IMR-90 (cell line): ENCODE measurements at regions not wholly inside any gene's neighbourhood (a gene's known extent, or its start where the extent isn't known, plus 50 kb on each side); places are given as distances from the start of the nearest gene placed in this dataset.

Experiments
- ATAC-seq: fragments of 200-7000 bp; cut with Tn5 transposase; 2 replicates; pipeline ENCODE4 v1.9.1; 2020; ENCODE audit warnings: low read depth, mild to moderate bottlenecking, moderate library complexity
- BruUV-seq: library from RNA; stranded (reverse); fragments of 400-500 nt; replicated peaks from 2 replicates; lab custom pipeline; 2021; lab: Mats Ljungman, UMichigan
- CTCF ChIA-PET: fragments of 300-600 bp; formaldehyde crosslinking; extraction: SDS; loops from one replicate; lab custom pipeline; 2021; ENCODE audit warnings: antibody characterized with exemption; lab: Yijun Ruan, JAX
- POLR2A ChIA-PET: fragments of 300-600 bp; sonication (Branson Sonifier 250); formaldehyde crosslinking; loops from one replicate; lab custom pipeline; 2022; ENCODE audit warnings: antibody characterized with exemption; ENCODE audit not compliant: unreplicated experiment; lab: Charles Lee
- DNase-seq: peaks from one replicate; pipeline ENCODE4 v3.0.0; 2013
- H2AFZ ChIP-seq: replicated peaks from 2 replicates; pipeline ENCODE3; 2013; ENCODE audit warnings: low read length, mild to moderate bottlenecking; ENCODE audit not compliant: poor library complexity
- H2AK5ac ChIP-seq: 2 replicates; pipeline ENCODE4 v1.6.1; 2013; ENCODE audit warnings: low read depth, low read length, inconsistent platforms
- H2AK9ac ChIP-seq: replicated peaks from 2 replicates; pipeline ENCODE3; 2013; ENCODE audit warnings: mild to moderate bottlenecking, low read depth, low read length, moderate library complexity; ENCODE audit not compliant: poor library complexity
- H2BK120ac ChIP-seq: 2 replicates; pipeline ENCODE4 v1.6.1; 2013; ENCODE audit warnings: low read depth, low read length, inconsistent platforms
- H2BK15ac ChIP-seq: 3 replicates; pipeline ENCODE4 v1.6.1; 2013; ENCODE audit warnings: low read depth, low read length, inconsistent platforms
- H2BK20ac ChIP-seq: 2 replicates; pipeline ENCODE4 v1.6.1; 2013; ENCODE audit warnings: low read depth, mild to moderate bottlenecking, inconsistent platforms, low read length, moderate library complexity
- H2BK5ac ChIP-seq: 2 replicates; pipeline ENCODE4 v1.6.1; 2013; ENCODE audit warnings: mild to moderate bottlenecking, low read depth, low read length, inconsistent platforms; ENCODE audit not compliant: poor library complexity, severe bottlenecking
- H3K14ac ChIP-seq: replicated peaks from 2 replicates; pipeline ENCODE4 v1.6.1; 2013; ENCODE audit warnings: low read depth, low read length, inconsistent platforms
- H3K18ac ChIP-seq: 2 replicates; pipeline ENCODE4 v1.6.1; 2013; ENCODE audit warnings: low read depth, low read length, control low read depth
- H3K23ac ChIP-seq: 2 replicates; pipeline ENCODE4 v1.6.1; 2013; ENCODE audit warnings: low read depth, low read length, inconsistent platforms
- H3K27ac ChIP-seq: 2 replicates; pipeline ENCODE4 v1.5.1; 2013; ENCODE audit warnings: mild to moderate bottlenecking, control low read depth, low read length; ENCODE audit not compliant: insufficient read depth
- H3K27me3 ChIP-seq: 2 replicates; pipeline ENCODE4 v1.6.1; 2013; ENCODE audit warnings: low read length; ENCODE audit not compliant: control insufficient read depth, insufficient read depth
- H3K36me3 ChIP-seq: 2 replicates; pipeline ENCODE4 v1.6.1; 2013; ENCODE audit warnings: low read length, mixed read lengths; ENCODE audit not compliant: control insufficient read depth, insufficient read depth
- H3K4ac ChIP-seq: 2 replicates; pipeline ENCODE4 v1.6.1; 2013; ENCODE audit warnings: low read depth, low read length, inconsistent platforms
- H3K4me1 ChIP-seq: 2 replicates; pipeline ENCODE4 v1.6.1; 2013; ENCODE audit warnings: low read length, mixed read lengths; ENCODE audit not compliant: control insufficient read depth, insufficient read depth
- H3K4me2 ChIP-seq: 2 replicates; pipeline ENCODE4 v1.6.1; 2013; ENCODE audit warnings: low read depth, mild to moderate bottlenecking, control low read depth, low read length, moderate library complexity
- H3K4me3 ChIP-seq: 2 replicates; pipeline ENCODE4 v1.5.1; 2013; ENCODE audit warnings: low read depth, mild to moderate bottlenecking, control low read depth, low read length, moderate library complexity; ENCODE audit not compliant: insufficient read depth
- H3K56ac ChIP-seq: 2 replicates; pipeline ENCODE4 v1.6.1; 2013; ENCODE audit warnings: low read length, inconsistent platforms; ENCODE audit not compliant: insufficient read depth; ENCODE audit errors: extremely low read depth
- H3K79me1 ChIP-seq, 2 experiments: 2 replicates each; pipeline ENCODE4 v1.6.1; 2013; ENCODE audit warnings: low read length in 2 of 2, inconsistent platforms in 1 of 2, low read depth in 1 of 2
- H3K9ac ChIP-seq: 2 replicates; pipeline ENCODE4 v1.6.1; 2013; ENCODE audit warnings: low read depth, low read length, control low read depth
- H3K9me1 ChIP-seq: 2 replicates; pipeline ENCODE4 v1.6.1; 2013; ENCODE audit warnings: low read length, inconsistent platforms; ENCODE audit not compliant: insufficient read depth
- H3K9me3 ChIP-seq: 2 replicates; pipeline ENCODE4 v1.6.1; 2013; ENCODE audit warnings: low read length; ENCODE audit not compliant: control insufficient read depth, insufficient read depth
- H4K20me1 ChIP-seq: 2 replicates; pipeline ENCODE4 v1.6.1; 2013; ENCODE audit warnings: low read length, inconsistent platforms; ENCODE audit not compliant: insufficient read depth
- H4K5ac ChIP-seq: 2 replicates; pipeline ENCODE4 v1.6.1; 2013; ENCODE audit warnings: mild to moderate bottlenecking, low read depth, low read length, control low read depth
- H4K8ac ChIP-seq, 2 experiments: 2 replicates each; pipeline ENCODE4 v1.6.1; 2013; ENCODE audit warnings: low read depth in 2 of 2, low read length in 2 of 2, control low read depth in 1 of 2, inconsistent platforms in 1 of 2
- H4K91ac ChIP-seq: 2 replicates; pipeline ENCODE4 v1.6.1; 2013; ENCODE audit warnings: low read depth, low read length, inconsistent platforms; ENCODE audit not compliant: insufficient read depth
- BHLHE40 ChIP-seq: fragments of 150-350 bp; IDR thresholded peaks from 2 replicates; pipeline ENCODE4 v1.6.1; 2016; ENCODE audit warnings: mild to moderate bottlenecking, low read depth, low read length
- RFX5 ChIP-seq: IDR thresholded peaks from 2 replicates; pipeline ENCODE4 v1.8.0; 2012; ENCODE audit warnings: low read depth, mild to moderate bottlenecking, low read length, moderate library complexity
- WGBS, 2 experiments: methylation state at CpG; one replicate each; pipeline versions ENCODE4 v1.1.5 to v1.1.7; 2013; ENCODE audit warnings: missing lambda C conversion rate in 2 of 2; ENCODE audit not compliant: insufficient read length in 1 of 2; ENCODE audit errors: extremely low coverage in 2 of 2; 5-methylcytosine and 5-hydroxymethylcytosine counted together
- dilution Hi-C: fragments of 300-500 bp; cut with HindIII; formaldehyde crosslinking; loops from one replicate; pipeline ENCODE4 v1.14.3; 2018; ENCODE audit warnings: low sequenced_read_pairs; ENCODE audit not compliant: unreplicated experiment
- in situ Hi-C: fragments of 300-500 bp; cut with MboI; formaldehyde crosslinking; loops from 3 replicates; pipeline ENCODE4 v1.14.3; 2019; ENCODE audit warnings: low sequenced_read_pairs, inconsistent platforms, mixed read lengths
- intact Hi-C: fragments of 100-400 bp; cut with micrococcal nuclease; formaldehyde crosslinking; loops from 2 replicates; pipeline ENCODE4 v1.10.0; 2022
- TF ChIP-seq, protein P1 (sequence below): fragments of 150-350 bp; IDR thresholded peaks from 2 replicates; pipeline ENCODE4 v1.6.1; 2016; ENCODE audit warnings: low read depth, mild to moderate bottlenecking, low read length, moderate library complexity, borderline replicate concordance

DNA sequence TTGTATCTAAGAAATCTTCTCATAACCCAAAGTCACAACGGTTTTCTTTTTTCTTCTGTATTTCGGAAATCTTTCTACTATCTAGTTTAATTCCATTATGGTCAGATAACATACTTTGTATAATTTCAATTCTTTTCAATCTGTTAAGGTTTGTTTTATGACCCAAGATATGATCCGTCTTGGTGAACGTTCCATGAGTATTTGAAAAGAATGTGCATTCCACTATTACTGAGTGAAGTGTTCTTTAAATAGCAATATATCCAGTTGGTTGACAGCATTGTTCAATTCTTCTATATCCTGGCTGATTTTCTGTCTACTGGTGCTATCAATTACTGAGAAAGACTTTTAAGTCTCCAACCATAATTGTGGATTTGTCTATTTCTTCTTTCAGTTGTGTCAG lies 414.5 kb downstream of the TNS1 start:
- no CpG with 5 or more reads among the region's 4 CpGs for WGBS, 2 experiments
- no peak for DNase-seq
- Histone ChIP-seq H2BK5ac (no peak overlapping the region), H3K56ac (no peak overlapping the region), H4K5ac (no peak overlapping the region), H2BK120ac (no peak overlapping the region), H2BK20ac (no peak overlapping the region), H2BK15ac (no peak overlapping the region), H3K18ac (no peak overlapping the region), H3K36me3 (no peaks in the 10 kb centered on the region), H4K91ac (no peak overlapping the region), H3K9me1 (no peaks in the 10 kb centered on the region), H4K8ac (no peak overlapping the region), H3K23ac (no peak overlapping the region), H3K4me3 (no peak overlapping the region), H3K14ac (no peak overlapping the region), H2AK9ac (no peak overlapping the region), H3K4ac (no peak overlapping the region), H3K9ac (no peak overlapping the region), H3K9me3 (no peaks in the 10 kb centered on the region), H2AK5ac (no peak overlapping the region), H4K20me1 (no peaks in the 10 kb centered on the region), H3K4me1 (no peaks in the 10 kb centered on the region), H3K79me1 (no peaks in the 10 kb centered on the region), H3K4me2 (no peak overlapping the region), H3K27me3 (peaks cover 31% of the 10 kb centered on the region), H3K27ac (no peak overlapping the region), H2AFZ (no peak overlapping the region)
- ChIA-PET POLR2A (no interaction called here), CTCF (no interaction called here)
- dilution Hi-C loops: no loop called here
- TF ChIP-seq BHLHE40: no peak
- no peak for TF ChIP-seq RFX5
- TF ChIP-seq, protein P1, sequence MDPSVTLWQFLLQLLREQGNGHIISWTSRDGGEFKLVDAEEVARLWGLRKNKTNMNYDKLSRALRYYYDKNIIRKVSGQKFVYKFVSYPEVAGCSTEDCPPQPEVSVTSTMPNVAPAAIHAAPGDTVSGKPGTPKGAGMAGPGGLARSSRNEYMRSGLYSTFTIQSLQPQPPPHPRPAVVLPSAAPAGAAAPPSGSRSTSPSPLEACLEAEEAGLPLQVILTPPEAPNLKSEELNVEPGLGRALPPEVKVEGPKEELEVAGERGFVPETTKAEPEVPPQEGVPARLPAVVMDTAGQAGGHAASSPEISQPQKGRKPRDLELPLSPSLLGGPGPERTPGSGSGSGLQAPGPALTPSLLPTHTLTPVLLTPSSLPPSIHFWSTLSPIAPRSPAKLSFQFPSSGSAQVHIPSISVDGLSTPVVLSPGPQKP: no peak
- no TSS peak for BruUV-seq
- no peak for ATAC-seq
- intact Hi-C loops: no loop called here
- in situ Hi-C loops: no loop called here
